Prostate gland (tissue), 2 donors: ENCODE measurements at regions not wholly inside any gene's neighbourhood (a gene's known extent, or its start where the extent isn't known, plus 50 kb on each side); places are given as distances from the start of the nearest gene placed in this dataset.

Experiments
- CTCF ChIP-seq, 4 experiments: fragments of 200-600 bp in 2 of 4; fragments of 450-650 bp in 2 of 4; sonication (generic) in 2 of 4; IDR thresholded peaks; 1 replicate in 3 of 4; 2 replicates in 1 of 4; pipeline ENCODE4 v1.5.1; 2016 to 2019; ENCODE audit warnings: antibody characterized with exemption in 4 of 4, mild to moderate bottlenecking in 2 of 4, moderate library complexity in 2 of 4
- POLR2A ChIP-seq: fragments of 450-650 bp; IDR thresholded peaks from one replicate; pipeline ENCODE4 v1.6.1; 2016; ENCODE audit warnings: antibody characterized with exemption, mild to moderate bottlenecking

GRCh38 chr14:27750114-27750513 lies 1016.5 kb upstream of the FOXG1 start:
- no peak for TF ChIP-seq POLR2A
- TF ChIP-seq CTCF (IDR thresholded peaks at IDR 0.05): no peak
